UCSD-AML1 (cell line): ENCODE measurements at regions not wholly inside any gene's neighbourhood (a gene's known extent, or its start where the extent isn't known, plus 50 kb on each side); places are given as distances from the start of the nearest gene placed in this dataset.

Experiments
- DNase-seq: peaks from one replicate; lab custom pipeline; 2025; ENCODE audit not compliant: unreplicated experiment; lab: John Stamatoyannopoulos, UW

GRCh38 chr10:31263903-31264302 lies 55.1 kb upstream of the ZEB1 start:
- DNase-seq = no peak

GRCh38 chr10:31268444-31269303 lies 50.3 kb upstream of the ZEB1 start:
- DNase-seq = no peak
